Aorta (tissue), 5 donors: ENCODE measurements at regions not wholly inside any gene's neighbourhood (a gene's known extent, or its start where the extent isn't known, plus 50 kb on each side); places are given as distances from the start of the nearest gene placed in this dataset.

Source experiments
- ATAC-seq: fragments of 200-7000 bp; cut with Tn5 transposase; one replicate; pipeline ENCODE4 v1.9.1; 2022; ENCODE audit warnings: moderate library complexity; ENCODE audit not compliant: low FRiP score
- DNase-seq, 2 donors: peaks; one replicate each; pipeline ENCODE4 v3.0.0-alpha.2; 2020
- H3K27ac ChIP-seq, 2 donors: one replicate each; pipeline ENCODE4 v1.5.1; 2013; ENCODE audit warnings: low read length in 2 of 2, mild to moderate bottlenecking in 2 of 2, moderate library complexity in 2 of 2, control low read depth in 1 of 2, inconsistent platforms in 1 of 2, low read depth in 1 of 2
- H3K27me3 ChIP-seq, 2 donors: one replicate each; pipeline ENCODE4 v1.6.1; 2013; ENCODE audit warnings: control low read depth in 1 of 2, low read length in 1 of 2, mild to moderate bottlenecking in 1 of 2, moderate library complexity in 1 of 2; ENCODE audit not compliant: insufficient read depth in 2 of 2, control insufficient read depth in 1 of 2
- H3K36me3 ChIP-seq, 2 donors: one replicate each; pipeline ENCODE4 v1.6.1; 2013; ENCODE audit warnings: control low read depth in 1 of 2, low read length in 1 of 2, mild to moderate bottlenecking in 1 of 2; ENCODE audit not compliant: insufficient read depth in 2 of 2, control insufficient read depth in 1 of 2
- H3K4me1 ChIP-seq, 2 donors: one replicate each; pipeline ENCODE4 v1.6.1; 2013; ENCODE audit warnings: low read length in 2 of 2, control low read depth in 1 of 2, mild to moderate bottlenecking in 1 of 2, moderate library complexity in 1 of 2; ENCODE audit not compliant: insufficient read depth in 2 of 2, control insufficient read depth in 1 of 2
- H3K4me3 ChIP-seq, 2 donors: one replicate each; pipeline ENCODE4 v1.5.1; 2013; ENCODE audit warnings: low read length in 2 of 2, control low read depth in 1 of 2, mild to moderate bottlenecking in 1 of 2
- H3K9me3 ChIP-seq: one replicate; pipeline ENCODE4 v1.6.1; 2013; ENCODE audit warnings: mild to moderate bottlenecking, low read length; ENCODE audit not compliant: control insufficient read depth
- WGBS, 2 donors: extraction: QIAGEN DNeasy Blood & Tissue Kit; methylation state at CpG; one replicate each; pipeline ENCODE4 v1.1.7; 2013; 5-methylcytosine and 5-hydroxymethylcytosine counted together
- intact Hi-C, 2 donors: fragments of 100-400 bp; cut with DNase I; formaldehyde crosslinking; loops; one replicate each; pipeline versions ENCODE4 v1.14.2 to v1.15.0; 2022
- donor health status: healthy with polysubstance abuse.
- donor health status: Bipolar disorder and iron deficiency.
- donor health status: DM: no; HTN: no; CAD: no.
- donor health status: DM: no; HTN: no; CAD: no.
- donor health status: DM: yes; HTN: yes; CAD: no.

DNA sequence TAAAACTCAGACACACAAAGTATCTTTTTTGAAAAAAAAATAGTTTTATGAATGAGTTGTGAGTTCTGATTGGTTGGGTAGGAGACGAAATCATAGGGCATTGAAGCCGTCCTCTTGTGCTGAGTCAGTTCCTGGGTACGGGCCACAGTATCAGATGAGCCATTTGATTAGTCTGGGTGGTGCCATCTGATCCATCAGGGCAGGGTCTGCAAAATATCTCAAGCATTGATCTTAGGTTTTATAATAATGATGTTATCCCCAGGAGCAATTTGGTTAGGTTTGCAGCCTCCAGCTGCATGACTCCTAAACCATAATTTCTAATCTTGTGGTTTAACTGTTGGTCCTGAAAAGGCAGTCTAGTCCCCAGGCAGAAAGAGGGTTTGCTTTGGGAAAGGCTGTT is 1310.6 kb downstream of the SLITRK1 start:
- intact Hi-C loops: no loop called here
- Histone ChIP-seq H3K9me3 (no peaks in the 10 kb centered on the region), H3K27ac (no peak overlapping the region), H3K36me3 (no peaks in the 10 kb centered on the region), H3K4me1 (no peaks in the 10 kb centered on the region), H3K4me3 (no peak overlapping the region), H3K27me3 (no peaks in the 10 kb centered on the region)
- DNase-seq: no peak
- WGBS, 2 donors: 72 to 93% methylated on average over 3 of the region's 3 CpGs
- no peak for ATAC-seq

GRCh38 chr13:82569581-82569980 is 1312.7 kb downstream of the SLITRK1 start:
- no peaks in the 10 kb centered on the region for H3K27me3 ChIP-seq
- no peak for DNase-seq
- 47 to 72% methylated on average over 1 of the region's 1 CpG for WGBS, 2 donors
- intact Hi-C loops: no loop called here
- no peaks in the 10 kb centered on the region for H3K36me3 ChIP-seq
- no peak for ATAC-seq
- H3K4me3 ChIP-seq: no peak overlapping the region
- no peak overlapping the region for H3K27ac ChIP-seq
- H3K9me3 ChIP-seq: no peaks in the 10 kb centered on the region
- H3K4me1 ChIP-seq: no peaks in the 10 kb centered on the region

DNA sequence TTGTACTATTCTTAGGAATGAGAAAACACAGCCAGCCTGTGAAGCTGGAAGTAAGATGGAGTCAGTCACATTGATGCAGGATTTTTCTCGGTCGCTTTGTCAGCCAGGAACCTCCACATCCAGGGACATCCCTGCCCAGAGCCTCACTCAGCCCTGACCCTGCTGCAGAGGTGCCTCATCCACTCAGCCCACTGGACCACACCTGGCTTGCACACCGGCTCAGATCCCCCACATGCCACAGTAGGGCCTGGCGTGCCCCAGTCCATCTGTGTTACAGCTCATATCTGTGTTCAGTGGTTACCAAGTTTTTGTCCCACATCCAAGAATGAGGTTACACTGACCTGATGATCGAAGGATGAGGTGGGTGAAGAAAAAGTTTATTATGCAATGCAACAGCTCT is 1315.4 kb downstream of the SLITRK1 start:
- intact Hi-C loops: no loop called here
- DNase-seq (no peak), ATAC-seq (no peak)
- Histone ChIP-seq H3K27me3 (no peaks in the 10 kb centered on the region), H3K27ac (no peak overlapping the region), H3K4me1 (no peaks in the 10 kb centered on the region), H3K4me3 (no peak overlapping the region), H3K36me3 (no peaks in the 10 kb centered on the region), H3K9me3 (no peaks in the 10 kb centered on the region)
- WGBS, 2 donors: 87 to 90% methylated on average over 5 of the region's 5 CpGs

DNA sequence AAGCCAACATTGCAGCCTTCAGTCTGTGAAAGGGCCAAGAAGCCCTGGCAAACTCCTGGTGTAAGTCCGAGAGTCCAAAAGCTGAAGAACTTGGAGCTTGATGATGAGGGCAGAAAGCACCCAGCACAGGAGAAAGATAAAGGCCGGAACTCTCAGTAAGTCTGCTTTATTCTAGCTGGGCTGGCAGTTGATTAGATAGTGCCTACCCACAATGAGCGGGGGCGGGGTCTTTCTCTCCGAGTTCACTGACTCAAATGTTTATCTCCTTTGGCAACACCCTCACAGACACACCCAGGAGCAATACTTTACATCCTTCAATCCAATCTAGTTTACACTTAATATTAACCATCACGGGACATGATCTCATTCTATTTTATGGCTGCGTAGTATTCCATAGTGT is 1317.1 kb downstream of the SLITRK1 start:
- Histone ChIP-seq H3K9me3 (no peaks in the 10 kb centered on the region), H3K27ac (no peak overlapping the region), H3K27me3 (no peaks in the 10 kb centered on the region), H3K4me3 (no peak overlapping the region), H3K4me1 (no peaks in the 10 kb centered on the region), H3K36me3 (no peaks in the 10 kb centered on the region)
- intact Hi-C loops: no loop called here
- ATAC-seq (no peak), DNase-seq (no peak)
- WGBS, 2 donors: 74 to 87% methylated on average over 7 of the region's 7 CpGs

GRCh38 chr13:82560889-82561288 is 1321.4 kb downstream of the SLITRK1 start:
- ATAC-seq (no peak), DNase-seq (no peak)
- no peaks in the 10 kb centered on the region for H3K9me3 ChIP-seq
- H3K27ac ChIP-seq: no peak overlapping the region
- intact Hi-C loops: no loop called here
- no peaks in the 10 kb centered on the region for H3K27me3 ChIP-seq
- no peaks in the 10 kb centered on the region for H3K36me3 ChIP-seq
- no peaks in the 10 kb centered on the region for H3K4me1 ChIP-seq
- WGBS, 2 donors: 83 to 93% methylated on average over 1 of the region's 1 CpG
- no peak overlapping the region for H3K4me3 ChIP-seq

GRCh38 chr13:82522872-82523271 is 1359.4 kb downstream of the SLITRK1 start:
- Histone ChIP-seq H3K9me3 (no peaks in the 10 kb centered on the region), H3K27me3 (no peaks in the 10 kb centered on the region), H3K4me3 (no peak overlapping the region), H3K36me3 (no peaks in the 10 kb centered on the region), H3K27ac (no peak overlapping the region), H3K4me1 (no peaks in the 10 kb centered on the region)
- ATAC-seq (no peak), DNase-seq (no peak)
- intact Hi-C loops: no loop called here
- 7 to 15% methylated on average over 1 of the region's 1 CpG for WGBS, 2 donors

- H3K4me1 ChIP-seq: no peaks in the 10 kb centered on the region
- no peak overlapping the region for H3K4me3 ChIP-seq
- no peaks in the 10 kb centered on the region for H3K27me3 ChIP-seq
- no peaks in the 10 kb centered on the region for H3K9me3 ChIP-seq
- ATAC-seq (no peak), DNase-seq (no peak)
- no peak overlapping the region for H3K27ac ChIP-seq
- no peaks in the 10 kb centered on the region for H3K36me3 ChIP-seq
- 79 to 85% methylated on average over 1 of the region's 1 CpG for WGBS, 2 donors
- intact Hi-C loops: no loop called here
Measured at GRCh38 chr13:82506805-82507414, 1375.4 kb downstream of the SLITRK1 start.

DNA sequence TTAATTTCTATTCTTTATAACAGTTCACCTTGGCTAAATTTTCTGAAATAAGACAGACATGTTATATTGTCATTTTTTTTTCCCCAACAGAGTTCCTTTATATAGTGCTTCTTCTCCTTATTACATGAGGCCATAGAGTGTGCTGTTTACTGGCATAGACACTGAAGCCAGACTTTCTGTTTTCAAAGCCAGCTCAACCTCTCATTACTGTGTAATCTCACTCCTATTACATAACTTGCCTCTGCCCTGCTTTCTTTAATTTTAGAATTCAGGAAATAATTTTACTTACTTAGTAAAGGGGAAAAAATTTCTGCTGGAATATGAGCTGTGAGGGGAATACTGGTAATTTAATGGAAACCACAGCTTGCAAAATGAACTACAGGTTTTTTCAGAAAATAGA is 1380.4 kb downstream of the SLITRK1 start:
- Histone ChIP-seq H3K27ac (no peak overlapping the region), H3K27me3 (no peaks in the 10 kb centered on the region), H3K36me3 (no peaks in the 10 kb centered on the region), H3K4me3 (no peak overlapping the region), H3K4me1 (no peaks in the 10 kb centered on the region), H3K9me3 (no peaks in the 10 kb centered on the region)
- no peak for DNase-seq
- no peak for ATAC-seq
- intact Hi-C loops: no loop called here

DNA sequence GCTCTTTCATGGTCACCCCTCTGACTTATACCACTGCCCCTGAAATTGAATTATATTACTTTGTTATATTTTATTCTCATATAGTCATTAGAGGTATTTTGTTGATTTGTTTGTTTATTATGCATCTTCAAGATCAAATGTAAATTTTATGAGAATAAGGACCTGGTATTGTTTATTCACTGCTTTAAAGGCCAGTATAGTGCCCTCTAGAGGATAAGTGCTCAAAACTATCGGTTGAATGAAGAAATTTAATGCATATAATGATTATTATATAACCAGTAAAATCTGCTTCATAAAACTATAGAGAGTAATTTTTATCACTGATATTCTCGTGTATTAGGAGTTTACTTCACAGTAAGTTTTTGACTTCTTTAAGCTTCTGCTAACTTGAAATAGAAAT is 1401.9 kb downstream of the SLITRK1 start:
- H3K4me3 ChIP-seq: no peak overlapping the region
- ATAC-seq: no peak
- no peaks in the 10 kb centered on the region for H3K9me3 ChIP-seq
- H3K27me3 ChIP-seq: no peaks in the 10 kb centered on the region
- intact Hi-C loops: no loop called here
- H3K36me3 ChIP-seq: no peaks in the 10 kb centered on the region
- H3K27ac ChIP-seq: no peak overlapping the region
- WGBS, 2 donors: 62 to 70% methylated on average over 2 of the region's 2 CpGs
- no peak for DNase-seq
- H3K4me1 ChIP-seq: no peaks in the 10 kb centered on the region
